Right lobe of liver (tissue), 6 donors: ENCODE measurements at regions not wholly inside any gene's neighbourhood (a gene's known extent, or its start where the extent isn't known, plus 50 kb on each side); places are given as distances from the start of the nearest gene placed in this dataset.

Experiments used
- ATAC-seq, 4 donors: fragments of 200-7000 bp; cut with Tn5 transposase; one replicate each; pipeline ENCODE4 v1.9.1; 2020; ENCODE audit warnings: mild to moderate bottlenecking in 4 of 4, moderate library complexity in 4 of 4
- DNase-seq, 3 donors: peaks; one replicate each; pipeline ENCODE4 v3.0.0-alpha.2; 2020
- H3K27ac ChIP-seq, 3 donors: fragments of 200-600 bp; one replicate each; pipeline ENCODE4 v1.8.0; 2022
- H3K27me3 ChIP-seq, 2 donors: fragments of 200-600 bp; one replicate each; pipeline ENCODE4 v1.8.0; 2022
- H3K36me3 ChIP-seq, 4 donors: fragments of 200-600 bp; sonication (generic) in 1 of 4; one replicate each; pipeline versions ENCODE4 v1.5.1 to v1.8.0; 2017 to 2022; ENCODE audit warnings: control low read depth in 1 of 4
- H3K4me1 ChIP-seq, 4 donors: fragments of 200-600 bp; sonication (generic) in 1 of 4; one replicate each; pipeline versions ENCODE4 v1.5.1 to v1.8.0; 2017 to 2022; ENCODE audit warnings: control low read depth in 1 of 4
- H3K4me3 ChIP-seq, 3 donors: fragments of 200-600 bp; one replicate each; pipeline ENCODE4 v1.8.0; 2022
- H3K9me3 ChIP-seq, 4 donors: fragments of 200-600 bp; sonication (generic) in 1 of 4; one replicate each; pipeline versions ENCODE4 v1.5.1 to v1.8.0; 2017 to 2022; ENCODE audit warnings: control low read depth in 1 of 4
- CTCF ChIP-seq, 4 donors: fragments of 200-600 bp in 3 of 4; fragments of 450-650 bp in 1 of 4; IDR thresholded peaks; one replicate each; pipeline versions ENCODE4 v1.5.1 to v1.8.0; 2016 to 2022; ENCODE audit warnings: antibody characterized with exemption in 4 of 4, mild to moderate bottlenecking in 2 of 4
- POLR2A ChIP-seq: fragments of 450-650 bp; IDR thresholded peaks from one replicate; pipeline ENCODE4 v1.6.1; 2017; ENCODE audit warnings: antibody characterized with exemption, mild to moderate bottlenecking
- WGBS: methylation state at CpG from one replicate; pipeline ENCODE4 v1.1.6; 2018; ENCODE audit warnings: low coverage, low lambda C conversion rate; ENCODE audit not compliant: insufficient coverage; ENCODE audit errors: missing lambda C conversion rate; 5-methylcytosine and 5-hydroxymethylcytosine counted together
- intact Hi-C, 2 donors: fragments of 100-400 bp; cut with DNase I; formaldehyde crosslinking; loops; one replicate each; pipeline versions ENCODE4 v1.11.2 to v1.14.1; 2022
- donor health status: DM: no; HTN: yes; CAD: no.
- donor health status: DM: no; HTN: no; CAD: no.
- donor health status: DM: no; HTN: no; CAD: no.
- donor health status: DM: no; HTN: yes; CAD: no.
- donor health status: DM: no; HTN: yes; CAD: no.

GRCh38 chr9:80946496-80947170, 742.7 kb downstream of the TLE1 start:
- no peak for TF ChIP-seq POLR2A
- no peak for TF ChIP-seq CTCF (IDR thresholded peaks at IDR 0.05)

DNA sequence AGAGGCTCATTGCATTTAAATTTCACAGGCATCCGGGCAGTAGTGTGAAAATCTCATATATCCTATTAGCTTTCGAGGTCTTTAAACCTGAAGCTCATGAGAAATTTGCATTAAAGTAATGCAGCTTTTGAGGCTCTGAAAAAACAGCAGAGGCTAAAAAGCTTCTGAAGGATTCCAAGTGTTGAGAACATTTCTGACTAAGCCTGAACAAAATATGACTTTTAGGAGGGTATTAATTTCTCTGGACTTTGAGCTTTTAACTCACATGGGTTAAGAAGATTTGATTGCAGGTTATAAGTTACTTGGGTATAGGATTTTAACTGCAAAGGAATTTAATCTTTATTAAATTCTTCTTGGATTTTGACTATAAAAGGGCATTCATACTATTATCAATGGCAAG, 743.9 kb downstream of the TLE1 start:
- Histone ChIP-seq H3K9me3 (no peaks in the 10 kb centered on the region), H3K27ac (no peak overlapping the region), H3K4me3 (no peak overlapping the region), H3K27me3 (no peaks in the 10 kb centered on the region), H3K4me1 (no peaks in the 10 kb centered on the region), H3K36me3 (no peaks in the 10 kb centered on the region)
- 38% methylated on average over 2 of the region's 2 CpGs for WGBS
- no peak for TF ChIP-seq CTCF (IDR thresholded peaks at IDR 0.05)
- TF ChIP-seq POLR2A, result no peak
- ATAC-seq (no peak), DNase-seq (no peak)
- intact Hi-C loops, result no loop called here

More at GRCh38 chr9:80946496-80947170, 742.7 kb downstream of the TLE1 start:
- no peak for DNase-seq
- Histone ChIP-seq H3K27ac (no peak overlapping the region), H3K4me3 (no peak overlapping the region), H3K4me1 (no peaks in the 10 kb centered on the region), H3K36me3 (no peaks in the 10 kb centered on the region), H3K27me3 (no peaks in the 10 kb centered on the region), H3K9me3 (no peaks in the 10 kb centered on the region)
- 31% methylated on average over 1 of the region's 1 CpG for WGBS
- intact Hi-C loops, result no loop called here
- no peak for ATAC-seq

DNA sequence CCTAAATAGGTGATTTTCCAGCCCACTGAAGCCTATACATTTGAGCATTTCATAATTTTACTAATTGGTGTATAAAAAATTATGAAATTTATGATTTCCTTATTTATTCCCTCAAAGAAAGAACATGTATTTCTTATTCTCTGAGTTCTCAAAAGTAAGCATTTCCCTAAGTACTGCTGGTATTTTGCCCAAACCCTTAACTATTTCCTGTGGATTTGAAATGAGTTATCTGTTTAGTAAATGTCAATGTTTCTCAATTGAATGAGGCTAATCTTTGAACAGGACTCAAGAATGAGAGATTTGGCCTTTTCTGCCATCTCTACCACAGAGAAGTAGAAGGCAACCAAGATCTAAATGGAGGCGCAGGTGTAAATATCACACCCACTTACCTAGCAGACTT, 751.7 kb downstream of the TLE1 start:
- ATAC-seq (no peak), DNase-seq (no peak)
- intact Hi-C loops, result no loop called here
- H3K36me3 ChIP-seq, result no peaks in the 10 kb centered on the region
- H3K4me1 ChIP-seq, result no peaks in the 10 kb centered on the region
- 100% methylated on average over 1 of the region's 1 CpG for WGBS
- no peak for TF ChIP-seq POLR2A
- TF ChIP-seq CTCF (IDR thresholded peaks at IDR 0.05), result no peak
- no peaks in the 10 kb centered on the region for H3K27me3 ChIP-seq
- no peak overlapping the region for H3K27ac ChIP-seq
- no peaks in the 10 kb centered on the region for H3K9me3 ChIP-seq
- no peak overlapping the region for H3K4me3 ChIP-seq

- 93% methylated on average over 3 of the region's 3 CpGs for WGBS
These were observed 755.3 kb downstream of the TLE1 start for GRCh38 chr9:80934095-80934494.

GRCh38 chr9:80932947-80933780, 756.2 kb downstream of the TLE1 start:
- no peak overlapping the region for H3K27ac ChIP-seq
- intact Hi-C loops, result no loop called here
- ATAC-seq, result no peak
- no peaks in the 10 kb centered on the region for H3K4me1 ChIP-seq
- WGBS, result 57% methylated on average over 7 of the region's 7 CpGs
- H3K36me3 ChIP-seq, result no peaks in the 10 kb centered on the region
- DNase-seq, result no peak
- H3K27me3 ChIP-seq, result no peaks in the 10 kb centered on the region
- H3K4me3 ChIP-seq, result no peak overlapping the region
- TF ChIP-seq POLR2A (no peak), CTCF (IDR thresholded peaks at IDR 0.05) (no peak)
- no peaks in the 10 kb centered on the region for H3K9me3 ChIP-seq

More at GRCh38 chr9:80934095-80934494, 755.3 kb downstream of the TLE1 start:
- H3K9me3 ChIP-seq, result no peaks in the 10 kb centered on the region
- H3K27ac ChIP-seq, result no peak overlapping the region
- peak in 1 of 4 donors; percentile 35 for ATAC-seq
- TF ChIP-seq POLR2A, result no peak
- no peak overlapping the region for H3K4me3 ChIP-seq
- H3K27me3 ChIP-seq, result no peaks in the 10 kb centered on the region
- no peaks in the 10 kb centered on the region for H3K36me3 ChIP-seq
- intact Hi-C loops, result no loop called here
- no peak for DNase-seq
- no peaks in the 10 kb centered on the region for H3K4me1 ChIP-seq
